ENCODE measurements at regions not wholly inside any gene's neighbourhood (a gene's known extent, or its start where the extent isn't known, plus 50 kb on each side); places are given as distances from the start of the nearest gene placed in this dataset.

DNA sequence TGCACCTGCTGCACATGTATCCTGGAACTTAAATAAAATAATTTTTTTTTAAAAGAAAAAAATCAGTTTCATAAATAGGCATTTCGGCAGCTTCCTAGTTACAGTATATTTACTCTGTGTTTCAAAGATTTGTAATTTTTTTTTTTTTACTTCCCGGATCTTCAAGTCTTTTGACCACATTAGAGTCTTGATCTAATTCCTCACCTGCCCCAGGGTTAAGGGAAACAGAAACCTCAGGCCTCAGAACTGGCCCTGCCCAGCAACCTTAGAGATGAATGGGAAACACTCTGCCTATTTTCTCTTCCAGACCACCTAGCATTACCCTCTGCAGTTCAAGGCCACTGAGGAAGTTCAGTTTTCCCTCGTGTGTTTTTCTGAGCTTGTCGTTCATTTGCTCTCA lies 304.0 kb downstream of the MAF start:
- no peak for DNase-seq
- Histone ChIP-seq H3K9ac (no peak overlapping the region), H3K27ac (ENCODE audit: low read depth in 2 of 2, low read length in 1 of 2) (no peak overlapping the region), H3K4me3 (ENCODE audit: low read depth in 2 of 2, low read length in 1 of 2) (no peak overlapping the region), H2AFZ (ENCODE audit: low read depth) (no peak overlapping the region), H3K79me2 (ENCODE audit: insufficient read depth) (no peaks in the 10 kb centered on the region), H3F3A (replicated peaks; ENCODE audit: insufficient read depth) (no peaks in the 10 kb centered on the region), H3K36me3 (replicated peaks in 1 of 2; ENCODE audit: control insufficient read depth in 1 of 2, insufficient read depth in 2 of 2, low read length in 1 of 2) (no peaks in the 10 kb centered on the region), H3K27me3 (ENCODE audit: insufficient read depth) (no peaks in the 10 kb centered on the region), H3K9me2 (no peaks in the 10 kb centered on the region), H4K20me1 (ENCODE audit: insufficient read depth) (no peaks in the 10 kb centered on the region), H3K4me1 (ENCODE audit: control insufficient read depth in 1 of 2, insufficient read depth in 2 of 2, low read depth in 1 of 2, low read length in 1 of 2) (peaks cover 0 to 6% of the 10 kb centered on the region in 2 experiments; a peak in 1 of 4 replicates), H3K4me2 (no peak overlapping the region), H3K9me3 (no peaks in the 10 kb centered on the region)
- ChIA-PET POLR2A (no interaction called here), CTCF (interaction anchor here (0.7 kb wide), 1 partner anchor 41 kb away, joined by 3 read pairs; no protein-coding TSS in a partner anchor)
- 31% methylated on average over 4 of the region's 4 CpGs for WGBS (ENCODE audit: low lambda C conversion rate)
- no peak for TF ChIP-seq TEAD4 (IDR thresholded peaks at IDR 0.05; ENCODE audit: borderline replicate concordance, insufficient read depth)
- TF ChIP-seq, protein P1, sequence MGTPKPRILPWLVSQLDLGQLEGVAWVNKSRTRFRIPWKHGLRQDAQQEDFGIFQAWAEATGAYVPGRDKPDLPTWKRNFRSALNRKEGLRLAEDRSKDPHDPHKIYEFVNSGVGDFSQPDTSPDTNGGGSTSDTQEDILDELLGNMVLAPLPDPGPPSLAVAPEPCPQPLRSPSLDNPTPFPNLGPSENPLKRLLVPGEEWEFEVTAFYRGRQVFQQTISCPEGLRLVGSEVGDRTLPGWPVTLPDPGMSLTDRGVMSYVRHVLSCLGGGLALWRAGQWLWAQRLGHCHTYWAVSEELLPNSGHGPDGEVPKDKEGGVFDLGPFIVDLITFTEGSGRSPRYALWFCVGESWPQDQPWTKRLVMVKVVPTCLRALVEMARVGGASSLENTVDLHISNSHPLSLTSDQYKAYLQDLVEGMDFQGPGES (IDR thresholded peaks at IDR 0.05; ENCODE audit: low read depth, low read length), result no peak
- TF ChIP-seq RCOR1 (IDR thresholded peaks at IDR 0.05; ENCODE audit: low read length), result no peak
- TF ChIP-seq, protein P2, sequence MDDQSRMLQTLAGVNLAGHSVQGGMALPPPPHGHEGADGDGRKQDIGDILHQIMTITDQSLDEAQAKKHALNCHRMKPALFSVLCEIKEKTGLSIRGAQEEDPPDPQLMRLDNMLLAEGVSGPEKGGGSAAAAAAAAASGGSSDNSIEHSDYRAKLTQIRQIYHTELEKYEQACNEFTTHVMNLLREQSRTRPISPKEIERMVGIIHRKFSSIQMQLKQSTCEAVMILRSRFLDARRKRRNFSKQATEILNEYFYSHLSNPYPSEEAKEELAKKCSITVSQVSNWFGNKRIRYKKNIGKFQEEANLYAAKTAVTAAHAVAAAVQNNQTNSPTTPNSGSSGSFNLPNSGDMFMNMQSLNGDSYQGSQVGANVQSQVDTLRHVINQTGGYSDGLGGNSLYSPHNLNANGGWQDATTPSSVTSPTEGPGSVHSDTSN (IDR thresholded peaks at IDR 0.05), result no peak

GRCh38 chr16:79295746-79296145 lies 304.8 kb downstream of the MAF start:
- DNase-seq, result no peak
- Histone ChIP-seq H3K9me3 (no peaks in the 10 kb centered on the region), H3K4me3 (ENCODE audit: low read depth in 2 of 2, low read length in 1 of 2) (no peak overlapping the region), H3K9me2 (no peaks in the 10 kb centered on the region), H3K36me3 (replicated peaks in 1 of 2; ENCODE audit: control insufficient read depth in 1 of 2, insufficient read depth in 2 of 2, low read length in 1 of 2) (no peaks in the 10 kb centered on the region), H3K27me3 (ENCODE audit: insufficient read depth) (no peaks in the 10 kb centered on the region), H3K79me2 (ENCODE audit: insufficient read depth) (no peaks in the 10 kb centered on the region), H4K20me1 (ENCODE audit: insufficient read depth) (no peaks in the 10 kb centered on the region), H3K9ac (no peak overlapping the region), H3F3A (replicated peaks; ENCODE audit: insufficient read depth) (no peaks in the 10 kb centered on the region), H3K4me1 (ENCODE audit: control insufficient read depth in 1 of 2, insufficient read depth in 2 of 2, low read depth in 1 of 2, low read length in 1 of 2) (peaks cover 0 to 6% of the 10 kb centered on the region in 2 experiments; a peak in 1 of 4 replicates), H3K27ac (ENCODE audit: low read depth in 2 of 2, low read length in 1 of 2) (no peak overlapping the region), H3K4me2 (no peak overlapping the region), H2AFZ (ENCODE audit: low read depth) (no peak overlapping the region)
- ChIA-PET POLR2A (no interaction called here), CTCF (interaction anchor here (1.4 kb wide), 1 partner anchor 9 kb away, joined by 4 read pairs; no protein-coding TSS in a partner anchor)
- 11% methylated on average over 4 of the region's 5 CpGs for WGBS (ENCODE audit: low lambda C conversion rate)
- TF ChIP-seq RFX5 (IDR thresholded peaks at IDR 0.05; ENCODE audit: low read length) (no peak), CHD2 (IDR thresholded peaks at IDR 0.05; ENCODE audit: low read length, partially characterized antibody) (no peak), POLR2AphosphoS5 (IDR thresholded peaks at IDR 0.05; ENCODE audit: low read depth, low read length) (no peak), TAF1 (IDR thresholded peaks at IDR 0.05; ENCODE audit: borderline replicate concordance, low read depth, low read length) (no peak), RCOR1 (IDR thresholded peaks at IDR 0.05; ENCODE audit: low read length) (no peak), FOXJ3 (CRISPR knock-in tag; IDR thresholded peaks at IDR 0.05) (no peak), FOXM1 (IDR thresholded peaks at IDR 0.05; ENCODE audit: low read depth) (no peak)
- TF ChIP-seq, protein P1 (IDR thresholded peaks at IDR 0.05; ENCODE audit: low read depth, low read length), result no peak

Measured in SK-N-SH (cell line).